HAP-1 (cell line): ENCODE measurements at regions not wholly inside any gene's neighbourhood (a gene's known extent, or its start where the extent isn't known, plus 50 kb on each side); places are given as distances from the start of the nearest gene placed in this dataset.

Experiments used
- DNase-seq, 2 experiments: peaks; one replicate each; pipeline ENCODE4 v3.0.0-alpha.2; 2016 to 2020; ENCODE audit warnings: low spot score in 2 of 2
- H3K27me3 ChIP-seq: fragments of 250-450 bp; sonication (Bioruptor Pico); 2 replicates; pipeline ENCODE4 v1.5.1; 2020; ENCODE audit warnings: low read depth, mild to moderate bottlenecking, moderate library complexity
- H3K36me3 ChIP-seq: fragments of 250-450 bp; sonication (Bioruptor Pico); replicated peaks from 2 replicates; pipeline ENCODE4 v1.5.1; 2020; ENCODE audit warnings: mild to moderate bottlenecking
- H3K4me1 ChIP-seq: fragments of 250-450 bp; sonication (Bioruptor Pico); 2 replicates; pipeline ENCODE4 v1.5.1; 2020; ENCODE audit warnings: mild to moderate bottlenecking
- H3K4me3 ChIP-seq: fragments of 250-450 bp; sonication (Bioruptor Pico); 2 replicates; pipeline ENCODE4 v1.5.1; 2020; ENCODE audit warnings: mild to moderate bottlenecking, moderate library complexity
- H3K9me3 ChIP-seq: fragments of 250-450 bp; sonication (Bioruptor Pico); 2 replicates; pipeline ENCODE4 v1.5.1; 2020; ENCODE audit warnings: mild to moderate bottlenecking, moderate library complexity
- in situ Hi-C: fragments of 300-500 bp; cut with MboI; formaldehyde crosslinking; loops from 3 replicates; pipeline ENCODE4 v1.14.3; 2020; ENCODE audit warnings: low sequenced_read_pairs, inconsistent platforms, mixed read lengths

DNA sequence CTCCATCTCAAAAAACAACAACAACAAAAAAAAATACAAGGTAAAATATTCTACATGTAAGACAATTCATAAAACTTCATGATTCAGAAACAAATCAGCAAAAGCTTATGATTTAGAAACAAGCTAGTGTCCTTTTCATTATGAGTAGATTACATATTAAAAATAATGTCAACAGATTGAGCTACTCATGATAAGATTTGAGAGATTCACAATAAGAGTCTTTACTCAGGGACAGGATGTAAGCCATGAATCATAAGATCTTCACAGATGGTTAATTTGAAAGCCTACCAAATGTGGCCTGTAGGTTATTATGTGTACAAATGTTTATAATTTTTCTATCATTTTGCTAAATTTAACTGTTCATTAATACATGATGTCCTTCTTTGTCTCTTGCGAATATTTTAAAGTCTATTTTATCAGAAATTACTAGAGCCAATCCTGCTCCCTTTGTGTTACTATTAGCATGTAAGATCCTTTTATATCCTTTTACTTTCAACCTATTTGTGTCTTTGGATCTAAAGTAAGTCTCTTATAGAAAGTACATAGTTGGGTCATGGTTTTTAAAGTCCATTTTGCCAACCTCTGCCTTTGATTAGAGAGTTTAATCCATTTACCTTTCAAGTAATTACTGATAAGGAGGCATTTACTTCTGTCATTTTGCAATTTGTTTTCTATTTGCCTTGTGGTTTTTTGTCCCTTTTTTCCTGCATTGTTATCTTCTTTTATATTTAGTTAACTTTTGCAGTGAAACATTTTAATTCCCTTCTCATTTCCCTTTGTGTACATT lies 68.3 kb upstream of the RXFP2 start:
- H3K36me3 ChIP-seq = no peaks in the 10 kb centered on the region
- no peaks in the 10 kb centered on the region for H3K4me1 ChIP-seq
- no peaks in the 10 kb centered on the region for H3K27me3 ChIP-seq
- in situ Hi-C loops = no loop called here
- no peak overlapping the region for H3K4me3 ChIP-seq
- H3K9me3 ChIP-seq = peaks cover 4% of the 10 kb centered on the region; the same call in 1 of the 2 replicates
- DNase-seq = no peak

DNA sequence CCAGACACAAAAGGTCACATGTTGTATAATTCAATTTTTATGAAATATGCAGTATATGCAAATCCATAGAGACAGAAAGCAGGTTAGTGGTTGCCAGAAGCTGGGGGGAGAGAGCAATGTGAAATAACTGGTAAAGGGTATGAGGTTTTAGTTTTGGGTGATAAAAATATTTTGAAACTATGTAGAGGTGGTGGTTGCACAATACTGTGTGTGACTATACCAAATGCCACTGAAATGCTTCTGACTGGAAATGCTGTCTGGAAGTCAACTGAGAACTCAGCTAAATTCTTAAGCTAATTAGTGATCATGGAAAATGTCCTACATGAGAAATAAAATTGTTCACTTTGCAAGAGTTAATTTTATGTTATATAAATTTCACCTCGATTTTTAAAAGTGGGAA lies 65.3 kb upstream of the RXFP2 start:
- Histone ChIP-seq H3K4me1 (no peaks in the 10 kb centered on the region), H3K27me3 (no peaks in the 10 kb centered on the region), H3K9me3 (no peaks in the 10 kb centered on the region; the same call in 1 of the 2 replicates), H3K4me3 (no peak overlapping the region), H3K36me3 (no peaks in the 10 kb centered on the region)
- in situ Hi-C loops = no loop called here
- no peak for DNase-seq

DNA sequence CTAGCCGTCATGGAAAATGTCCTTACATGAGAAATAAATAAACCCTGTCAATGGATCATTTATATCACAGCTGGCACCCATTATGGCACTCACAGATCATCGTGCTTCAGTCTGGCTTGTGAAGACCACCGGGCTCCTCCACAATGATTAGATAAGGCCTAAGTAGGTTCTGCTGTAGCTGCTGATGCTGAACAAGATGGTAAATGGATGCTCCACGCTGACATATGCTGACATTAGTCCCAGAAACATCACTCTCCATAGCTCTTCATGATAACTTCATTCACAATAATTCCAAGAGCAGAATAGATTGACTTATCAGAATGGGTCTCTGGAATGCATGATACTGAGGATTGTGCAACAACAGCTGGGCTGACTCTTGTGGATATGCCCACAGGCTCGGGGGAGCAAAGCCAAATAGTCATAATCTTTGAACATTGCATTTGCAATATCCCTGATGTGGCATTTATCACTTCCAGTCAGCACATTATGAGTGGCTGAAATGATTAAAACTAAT lies 63.8 kb upstream of the RXFP2 start:
- in situ Hi-C loops = no loop called here
- no peak for DNase-seq

DNA sequence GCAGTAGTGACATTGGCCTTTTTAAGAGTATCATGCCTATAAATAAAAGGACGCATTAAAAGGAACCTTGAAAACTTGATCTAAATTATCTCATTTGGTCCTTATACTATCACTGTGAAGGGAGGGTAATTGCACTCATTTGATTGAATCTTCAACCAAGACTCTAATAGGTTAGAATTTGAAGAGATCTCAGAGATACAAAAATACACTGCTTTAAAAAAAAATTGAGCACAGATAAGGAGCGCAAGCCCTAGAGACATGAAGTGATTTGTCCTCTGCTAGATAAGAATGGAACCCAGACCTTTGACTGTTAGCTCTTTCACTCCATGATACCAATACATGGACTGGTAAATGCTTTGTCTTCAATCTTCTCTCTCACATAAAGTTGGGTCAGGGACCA lies 58.2 kb upstream of the RXFP2 start:
- in situ Hi-C loops = no loop called here

More for the DNA sequence above, 63.8 kb upstream of the RXFP2 start:
- Histone ChIP-seq H3K4me1 (no peaks in the 10 kb centered on the region), H3K4me3 (no peak overlapping the region), H3K9me3 (peaks cover 2% of the 10 kb centered on the region; the same call in 1 of the 2 replicates), H3K36me3 (no peaks in the 10 kb centered on the region), H3K27me3 (no peaks in the 10 kb centered on the region)

DNA sequence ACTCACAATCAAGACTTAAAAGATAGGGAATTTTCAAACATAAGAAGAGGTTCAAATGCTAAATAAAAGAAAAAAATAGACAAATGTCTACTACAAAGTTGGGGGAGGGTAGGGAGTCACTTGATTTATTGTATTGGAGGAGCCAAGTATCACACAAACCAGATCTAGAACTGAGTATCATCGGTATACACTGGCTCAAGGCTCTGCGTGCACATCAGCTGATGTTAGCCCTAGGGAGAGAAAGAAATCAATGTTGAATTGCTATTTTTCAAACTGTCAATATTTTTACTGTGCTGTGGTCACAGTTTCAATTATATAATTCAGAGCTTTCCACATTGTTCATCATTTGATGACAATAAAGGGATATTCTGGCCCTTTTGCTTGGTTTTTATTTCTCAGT lies 54.9 kb upstream of the RXFP2 start:
- no peak for DNase-seq
- no peaks in the 10 kb centered on the region for H3K27me3 ChIP-seq
- no peak overlapping the region for H3K4me3 ChIP-seq
- in situ Hi-C loops = no loop called here
- no peaks in the 10 kb centered on the region for H3K36me3 ChIP-seq
- H3K4me1 ChIP-seq = no peaks in the 10 kb centered on the region
- no peaks in the 10 kb centered on the region for H3K9me3 ChIP-seq

More for the DNA sequence above, 58.2 kb upstream of the RXFP2 start:
- no peak overlapping the region for H3K4me3 ChIP-seq
- no peaks in the 10 kb centered on the region for H3K36me3 ChIP-seq
- H3K27me3 ChIP-seq = no peaks in the 10 kb centered on the region
- H3K9me3 ChIP-seq = 0 out of 2 replicates have a peak, but pooled peaks cover 2% of the 10 kb centered on the region
- DNase-seq = no peak
- no peaks in the 10 kb centered on the region for H3K4me1 ChIP-seq

DNA sequence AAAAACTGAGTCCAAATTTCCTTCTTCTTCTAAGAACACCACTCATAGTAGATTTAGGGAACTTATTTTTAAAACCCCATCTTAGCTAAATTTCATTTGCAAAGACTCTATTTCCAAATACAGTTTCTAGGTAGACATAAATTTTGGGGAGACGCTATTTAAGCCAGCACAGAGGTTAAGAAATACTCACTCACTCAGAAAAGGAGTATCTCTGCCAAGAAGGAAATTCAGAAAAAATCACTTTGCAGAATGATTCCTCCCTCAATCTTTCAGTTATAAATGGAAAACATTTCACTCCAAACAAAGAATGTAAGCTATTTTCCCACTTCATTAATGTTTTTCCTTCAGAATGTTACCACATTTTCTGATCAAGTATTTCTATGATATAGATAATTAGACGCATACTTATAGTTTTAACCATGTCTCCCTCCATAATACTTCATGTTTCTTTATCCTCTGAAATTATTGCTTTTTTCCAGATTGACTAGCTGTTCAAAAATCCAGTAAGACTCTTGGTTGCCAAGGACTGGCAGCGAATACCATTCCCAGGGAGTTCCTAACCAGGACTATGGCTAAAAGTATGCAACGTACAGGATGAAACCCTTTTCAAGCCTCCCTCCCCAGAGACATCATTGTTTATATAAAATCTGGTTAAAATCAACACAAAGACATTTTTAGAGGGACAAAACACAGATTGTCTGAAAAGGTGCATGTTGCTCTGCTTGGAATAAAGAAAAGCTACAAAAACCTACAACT lies 52.5 kb upstream of the RXFP2 start:
- no peaks in the 10 kb centered on the region for H3K9me3 ChIP-seq
- in situ Hi-C loops = no loop called here
- no peaks in the 10 kb centered on the region for H3K36me3 ChIP-seq
- no peaks in the 10 kb centered on the region for H3K27me3 ChIP-seq
- H3K4me1 ChIP-seq = no peaks in the 10 kb centered on the region
- no peak for DNase-seq
- H3K4me3 ChIP-seq = no peak overlapping the region
